Esophagus muscularis mucosa (tissue), 4 donors: ENCODE measurements at regions not wholly inside any gene's neighbourhood (a gene's known extent, or its start where the extent isn't known, plus 50 kb on each side); places are given as distances from the start of the nearest gene placed in this dataset.

Experiments
- CTCF ChIP-seq, 3 experiments: fragments of 200-600 bp in 2 of 3; fragments of 450-650 bp in 1 of 3; sonication (generic) in 2 of 3; IDR thresholded peaks; one replicate each; pipeline ENCODE4 v1.5.1; 2017 to 2019; ENCODE audit warnings: antibody characterized with exemption in 3 of 3, mild to moderate bottlenecking in 2 of 3, moderate library complexity in 1 of 3
- EP300 ChIP-seq: sonication (generic); formaldehyde crosslinking; IDR thresholded peaks from one replicate; pipeline ENCODE4 v1.6.1; 2017; ENCODE audit warnings: antibody characterized with exemption
- POLR2A ChIP-seq: fragments of 450-650 bp; IDR thresholded peaks from one replicate; pipeline ENCODE4 v1.6.1; 2017; ENCODE audit warnings: antibody characterized with exemption, moderate library complexity, mild to moderate bottlenecking, low read depth
- POLR2AphosphoS5 ChIP-seq, 2 donors: sonication (generic); formaldehyde crosslinking; IDR thresholded peaks; one replicate each; pipeline ENCODE4 v1.6.1; 2017; ENCODE audit warnings: antibody characterized with exemption in 2 of 2

GRCh38 chr18:2310886-2311285, 260.4 kb downstream of the METTL4 start:
- TF ChIP-seq POLR2AphosphoS5 (IDR thresholded peaks at IDR 0.05): no peak
- TF ChIP-seq CTCF (IDR thresholded peaks at IDR 0.05): no peak
- TF ChIP-seq POLR2A: no peak
- no peak for TF ChIP-seq EP300
